Karpas-422 (cell line): ENCODE measurements at regions not wholly inside any gene's neighbourhood (a gene's known extent, or its start where the extent isn't known, plus 50 kb on each side); places are given as distances from the start of the nearest gene placed in this dataset.
A peak's percentile ranks its signal among the peaks of the same experiment; 100 is the strongest.
"Not testable (repeated sequence)": the region's sequence is repeated elsewhere in the genome, so short reads cannot be mapped to it uniquely, and the experiment has no call there.

Experiments
- DNase-seq: peaks from one replicate; pipeline ENCODE4 v3.0.0-alpha.2; 2015
- H2AFZ ChIP-seq: fragments of 200-600 bp; sonication (generic); 2 replicates; pipeline ENCODE4 v1.6.1; 2014; ENCODE audit warnings: antibody characterized with exemption, low read length, mixed read lengths
- H3K27ac ChIP-seq: fragments of 200-600 bp; sonication (generic); 2 replicates; pipeline ENCODE4 v1.5.1; 2014; ENCODE audit warnings: mild to moderate bottlenecking, low read length, moderate library complexity
- H3K27me3 ChIP-seq: fragments of 200-600 bp; sonication (generic); 2 replicates; pipeline ENCODE4 v1.6.1; 2014; ENCODE audit warnings: low read length, mixed read lengths
- H3K36me3 ChIP-seq: fragments of 200-600 bp; sonication (generic); 2 replicates; pipeline ENCODE4 v1.6.1; 2014; ENCODE audit warnings: low read length, mixed read lengths; ENCODE audit not compliant: insufficient read depth
- H3K4me1 ChIP-seq: fragments of 200-600 bp; sonication (generic); 2 replicates; pipeline ENCODE4 v1.6.1; 2014; ENCODE audit warnings: mild to moderate bottlenecking, low read length, mixed read lengths
- H3K4me2 ChIP-seq: fragments of 200-600 bp; sonication (generic); 2 replicates; pipeline ENCODE4 v1.6.1; 2014; ENCODE audit warnings: low read length, low read depth, mild to moderate bottlenecking; ENCODE audit not compliant: poor library complexity, severe bottlenecking
- H3K4me3 ChIP-seq: fragments of 200-600 bp; sonication (generic); 2 replicates; pipeline ENCODE4 v1.5.1; 2014; ENCODE audit warnings: mild to moderate bottlenecking, antibody characterized with exemption, low read length, mixed read lengths
- H3K79me2 ChIP-seq: fragments of 200-600 bp; sonication (generic); 2 replicates; pipeline ENCODE4 v1.6.1; 2014; ENCODE audit warnings: mild to moderate bottlenecking, low read length, mixed read lengths
- H3K9ac ChIP-seq: fragments of 200-600 bp; sonication (generic); 2 replicates; pipeline ENCODE4 v1.6.0; 2014; ENCODE audit warnings: low read length
- H3K9me2 ChIP-seq: fragments of 200-600 bp; sonication (generic), shearing (Covaris generic); replicated peaks from 2 replicates; pipeline ENCODE4 v1.6.0; 2014; ENCODE audit warnings: mild to moderate bottlenecking, low read length, moderate library complexity; ENCODE audit not compliant: insufficient read depth
- H3K9me3 ChIP-seq: fragments of 300-700, 200-600 bp; sonication (generic); 2 replicates; pipeline ENCODE4 v1.6.1; 2014; ENCODE audit warnings: low read length, mixed read lengths
- H4K20me1 ChIP-seq: fragments of 200-600 bp; sonication (generic); 2 replicates; pipeline ENCODE4 v1.6.1; 2014; ENCODE audit warnings: mild to moderate bottlenecking, antibody characterized with exemption, low read length, low read depth; ENCODE audit not compliant: insufficient read depth

DNA sequence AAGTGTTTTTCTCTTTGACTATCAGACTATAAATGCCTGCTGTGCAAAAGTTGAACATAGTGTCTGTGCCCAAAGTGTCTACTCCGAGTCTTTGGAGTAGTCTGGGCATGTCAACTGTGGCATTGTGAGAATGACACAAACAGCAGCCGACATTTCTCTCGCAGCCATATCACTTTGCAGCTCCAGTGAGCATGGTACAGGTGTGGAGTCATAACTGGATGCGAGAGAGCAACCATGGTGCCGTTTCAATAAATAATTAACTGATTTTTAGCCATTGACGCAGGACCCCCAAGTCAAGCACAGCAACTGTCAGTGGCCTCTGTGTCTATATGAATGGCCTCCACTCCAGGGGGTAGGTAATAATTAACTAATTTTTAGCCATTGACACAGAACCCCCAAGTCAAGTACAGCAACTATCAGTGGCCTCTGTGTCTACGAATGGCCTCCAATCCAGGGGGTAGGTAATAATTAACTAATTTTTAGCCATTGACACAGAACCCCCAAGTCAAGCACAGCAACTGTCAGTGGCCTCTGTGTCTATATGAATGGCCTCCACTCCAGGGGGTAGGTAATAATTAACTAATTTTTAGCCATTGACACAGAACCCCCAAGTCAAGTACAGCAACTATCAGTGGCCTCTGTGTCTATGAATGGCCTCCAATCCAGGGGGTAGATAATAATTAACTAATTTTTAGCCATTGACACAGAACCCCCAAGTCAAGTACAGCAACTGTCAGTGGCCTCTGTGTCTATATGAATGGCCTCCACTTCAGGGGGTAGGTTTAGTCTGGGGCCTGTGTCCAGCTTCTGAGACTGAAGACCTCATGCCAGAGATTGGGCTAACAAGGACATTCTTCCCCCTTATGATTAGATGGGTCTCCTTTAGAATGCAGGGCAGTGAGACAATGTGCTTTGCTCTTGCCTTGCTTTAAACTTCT lies 409.0 kb downstream of the TNS3 start:
- DNase-seq, H3K27ac ChIP-seq, H2AFZ ChIP-seq, H3K9me2 ChIP-seq, H3K4me2 ChIP-seq, H3K27me3 ChIP-seq, H3K9ac ChIP-seq, H3K4me3 ChIP-seq, H3K79me2 ChIP-seq, H3K36me3 ChIP-seq, H4K20me1 ChIP-seq, H3K9me3 ChIP-seq, H3K4me1 ChIP-seq: not testable (repeated sequence)

- no peak overlapping the region for H3K4me2 ChIP-seq
- H3K9me3 ChIP-seq: no peaks in the 10 kb centered on the region
- DNase-seq: peak; percentile 55
- no peak overlapping the region for H2AFZ ChIP-seq
- no peaks in the 10 kb centered on the region for H3K36me3 ChIP-seq
- H4K20me1 ChIP-seq: no peaks in the 10 kb centered on the region
- no peaks in the 10 kb centered on the region for H3K27me3 ChIP-seq
- no peak overlapping the region for H3K27ac ChIP-seq
- no peak overlapping the region for H3K4me3 ChIP-seq
- no peaks in the 10 kb centered on the region for H3K4me1 ChIP-seq
- no peaks in the 10 kb centered on the region for H3K9me2 ChIP-seq
- no peak overlapping the region for H3K9ac ChIP-seq
- H3K79me2 ChIP-seq: no peaks in the 10 kb centered on the region
Observed at GRCh38 chr7:47170516-47170915, 411.4 kb downstream of the TNS3 start.

- no peaks in the 10 kb centered on the region for H3K4me1 ChIP-seq
- no peaks in the 10 kb centered on the region for H3K9me2 ChIP-seq
- no peak overlapping the region for H3K4me2 ChIP-seq
- no peak overlapping the region for H3K4me3 ChIP-seq
- H3K27me3 ChIP-seq: no peaks in the 10 kb centered on the region
- H2AFZ ChIP-seq: no peak overlapping the region
- H3K9me3 ChIP-seq: no peaks in the 10 kb centered on the region
- no peaks in the 10 kb centered on the region for H4K20me1 ChIP-seq
- no peak overlapping the region for H3K27ac ChIP-seq
- DNase-seq: no peak
- no peak overlapping the region for H3K9ac ChIP-seq
- no peaks in the 10 kb centered on the region for H3K36me3 ChIP-seq
- H3K79me2 ChIP-seq: no peaks in the 10 kb centered on the region
Observed at GRCh38 chr7:47154791-47155190, 427.1 kb downstream of the TNS3 start.

DNA sequence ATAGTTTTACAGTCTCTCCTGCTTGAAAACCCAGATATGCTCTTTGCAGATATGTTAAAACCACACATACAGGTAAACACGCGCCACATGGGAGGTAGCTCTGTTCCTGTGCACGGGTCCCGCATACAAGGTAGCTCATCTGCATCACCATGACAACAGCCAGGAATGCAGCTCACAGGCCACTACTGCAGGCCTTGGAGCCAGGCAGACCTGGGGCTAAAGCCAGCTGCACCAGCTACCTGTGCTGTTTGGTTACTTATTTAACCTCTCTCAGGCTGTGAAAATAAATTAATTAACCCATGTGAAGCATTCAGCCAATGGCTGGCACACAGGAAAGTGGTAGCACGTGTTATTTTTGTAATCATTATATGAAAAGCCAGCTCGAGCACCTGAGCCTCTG lies 428.3 kb downstream of the TNS3 start:
- H3K4me2 ChIP-seq: no peak overlapping the region
- no peaks in the 10 kb centered on the region for H3K36me3 ChIP-seq
- H3K9me2 ChIP-seq: no peaks in the 10 kb centered on the region
- 0 out of 2 replicates have a peak, but pooled peaks cover 4% of the 10 kb centered on the region for H3K4me1 ChIP-seq
- no peaks in the 10 kb centered on the region for H3K9me3 ChIP-seq
- no peaks in the 10 kb centered on the region for H3K79me2 ChIP-seq
- H3K9ac ChIP-seq: no peak overlapping the region
- H2AFZ ChIP-seq: no peak overlapping the region
- H3K27me3 ChIP-seq: no peaks in the 10 kb centered on the region
- H4K20me1 ChIP-seq: no peaks in the 10 kb centered on the region
- H3K4me3 ChIP-seq: no peak overlapping the region
- no peak overlapping the region for H3K27ac ChIP-seq
- DNase-seq: no peak

DNA sequence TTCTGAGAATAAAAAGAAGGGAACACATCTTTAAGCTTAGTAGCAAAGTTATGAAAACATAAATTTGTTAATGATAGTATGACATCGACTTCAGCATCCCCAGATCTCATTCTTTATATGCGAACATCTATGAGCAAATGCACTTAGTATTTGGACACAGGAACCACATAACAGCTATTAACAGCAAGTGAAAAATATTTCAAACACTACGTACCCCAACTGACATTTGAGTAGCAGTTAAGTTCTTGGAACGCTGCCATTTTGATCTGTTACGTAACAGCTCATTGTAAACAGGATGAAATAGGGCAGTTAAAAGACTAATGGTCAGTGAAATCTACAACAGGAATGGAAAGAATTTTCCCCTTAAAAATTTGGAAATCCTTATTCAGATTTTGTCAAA lies 428.9 kb downstream of the TNS3 start:
- no peak overlapping the region for H3K9ac ChIP-seq
- H2AFZ ChIP-seq: no peak overlapping the region
- no peaks in the 10 kb centered on the region for H3K36me3 ChIP-seq
- no peaks in the 10 kb centered on the region for H3K9me2 ChIP-seq
- DNase-seq: no peak
- no peak overlapping the region for H3K4me3 ChIP-seq
- H3K4me2 ChIP-seq: no peak overlapping the region
- H3K4me1 ChIP-seq: 0 out of 2 replicates have a peak, but pooled peaks cover 4% of the 10 kb centered on the region
- no peaks in the 10 kb centered on the region for H3K27me3 ChIP-seq
- no peak overlapping the region for H3K27ac ChIP-seq
- H3K9me3 ChIP-seq: no peaks in the 10 kb centered on the region
- H3K79me2 ChIP-seq: no peaks in the 10 kb centered on the region
- no peaks in the 10 kb centered on the region for H4K20me1 ChIP-seq

DNA sequence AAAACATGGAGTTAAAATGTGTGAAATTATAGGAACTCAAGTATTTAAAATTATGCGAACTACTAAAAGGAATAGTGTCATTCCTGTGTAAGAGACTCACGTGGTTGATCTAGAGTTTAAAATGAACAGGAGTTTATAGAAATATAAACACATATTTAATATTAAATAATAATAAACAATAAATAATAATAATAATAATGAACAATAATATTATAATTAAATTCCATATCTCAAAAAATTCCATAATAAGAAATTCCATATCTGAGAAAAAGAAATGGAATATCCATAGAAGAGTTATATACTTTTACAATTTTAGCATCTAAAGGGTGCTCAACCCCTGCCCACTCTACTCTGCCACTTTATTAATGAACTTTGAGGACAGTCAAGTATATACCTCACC lies 429.6 kb downstream of the TNS3 start:
- no peaks in the 10 kb centered on the region for H3K9me2 ChIP-seq
- H3K4me2 ChIP-seq: no peak overlapping the region
- H3K4me1 ChIP-seq: 0 out of 2 replicates have a peak, but pooled peaks cover 4% of the 10 kb centered on the region
- no peak overlapping the region for H3K27ac ChIP-seq
- no peak overlapping the region for H3K9ac ChIP-seq
- no peaks in the 10 kb centered on the region for H3K27me3 ChIP-seq
- no peak overlapping the region for H2AFZ ChIP-seq
- no peaks in the 10 kb centered on the region for H3K79me2 ChIP-seq
- no peaks in the 10 kb centered on the region for H3K9me3 ChIP-seq
- DNase-seq: no peak
- H4K20me1 ChIP-seq: no peaks in the 10 kb centered on the region
- H3K4me3 ChIP-seq: no peak overlapping the region
- H3K36me3 ChIP-seq: no peaks in the 10 kb centered on the region

- DNase-seq: no peak
- H3K79me2 ChIP-seq: no peaks in the 10 kb centered on the region
- no peak overlapping the region for H3K4me2 ChIP-seq
- H3K9ac ChIP-seq: no peak overlapping the region
- no peak overlapping the region for H3K27ac ChIP-seq
- H3K27me3 ChIP-seq: no peaks in the 10 kb centered on the region
- no peaks in the 10 kb centered on the region for H3K9me3 ChIP-seq
- H3K9me2 ChIP-seq: no peaks in the 10 kb centered on the region
- H3K4me1 ChIP-seq: 0 out of 2 replicates have a peak, but pooled peaks cover 4% of the 10 kb centered on the region
- H3K4me3 ChIP-seq: no peak overlapping the region
- no peak overlapping the region for H2AFZ ChIP-seq
- H3K36me3 ChIP-seq: no peaks in the 10 kb centered on the region
- no peaks in the 10 kb centered on the region for H4K20me1 ChIP-seq
Observed at GRCh38 chr7:47150497-47151260, 431.2 kb downstream of the TNS3 start.

DNA sequence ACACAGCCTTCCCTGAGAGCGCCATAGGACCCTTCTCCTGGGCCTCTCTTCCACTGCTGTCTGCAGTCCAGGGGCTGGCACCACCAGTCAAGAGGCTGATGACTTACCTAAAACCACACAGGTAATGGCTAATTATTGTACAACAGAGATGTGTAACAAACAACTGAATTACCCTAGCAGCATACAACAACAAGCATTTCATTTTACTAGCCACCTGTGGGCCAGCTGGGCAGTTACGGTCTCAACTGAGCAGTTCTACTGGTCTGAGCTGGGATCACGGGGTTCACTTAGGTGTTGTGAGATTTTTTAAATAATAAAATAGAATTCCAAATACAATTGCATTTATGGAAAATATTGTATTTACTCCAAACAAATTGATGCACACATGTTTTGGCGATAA lies 431.9 kb downstream of the TNS3 start:
- Histone ChIP-seq H3K4me3 (no peak overlapping the region), H3K9me2 (no peaks in the 10 kb centered on the region), H3K27me3 (no peaks in the 10 kb centered on the region), H3K9ac (no peak overlapping the region), H4K20me1 (no peaks in the 10 kb centered on the region), H3K27ac (no peak overlapping the region), H3K4me1 (0 out of 2 replicates have a peak, but pooled peaks cover 4% of the 10 kb centered on the region), H3K36me3 (no peaks in the 10 kb centered on the region), H3K9me3 (no peaks in the 10 kb centered on the region), H3K79me2 (no peaks in the 10 kb centered on the region), H3K4me2 (no peak overlapping the region), H2AFZ (no peak overlapping the region)
- DNase-seq: no peak
